ENCODE measurements at regions not wholly inside any gene's neighbourhood (a gene's known extent, or its start where the extent isn't known, plus 50 kb on each side); places are given as distances from the start of the nearest gene placed in this dataset.

- no peak for TF ChIP-seq CTCF (IDR thresholded peaks at IDR 0.05; ENCODE audit: low read depth, low read length, missing control alignments)
- no peak overlapping the region for H3K4me3 ChIP-seq (ENCODE audit: low read depth, low read length)
- DNase-seq (ENCODE audit: low read depth): no peak
Observed at GRCh38 chr20:59391975-59392374, 91.6 kb downstream of the EDN3 start.

GRCh38 chr20:59392736-59393135 is 92.3 kb downstream of the EDN3 start:
- no peak for TF ChIP-seq CTCF (IDR thresholded peaks at IDR 0.05; ENCODE audit: low read depth, low read length, missing control alignments)
- no peak overlapping the region for H3K4me3 ChIP-seq (ENCODE audit: low read depth, low read length)
- no peak for DNase-seq (ENCODE audit: low read depth)

GRCh38 chr20:59393142-59393541 is 92.7 kb downstream of the EDN3 start:
- TF ChIP-seq CTCF (IDR thresholded peaks at IDR 0.05; ENCODE audit: low read depth, low read length, missing control alignments): no peak
- no peak overlapping the region for H3K4me3 ChIP-seq (ENCODE audit: low read depth, low read length)
- no peak for DNase-seq (ENCODE audit: low read depth)

- no peak for DNase-seq (ENCODE audit: low read depth)
- no peak overlapping the region for H3K4me3 ChIP-seq (ENCODE audit: low read depth, low read length)
- TF ChIP-seq CTCF (IDR thresholded peaks at IDR 0.05; ENCODE audit: low read depth, low read length, missing control alignments): no peak
Observed at GRCh38 chr20:59395729-59396128, 95.3 kb downstream of the EDN3 start.

GRCh38 chr20:59398537-59399205 is 98.3 kb downstream of the EDN3 start:
- TF ChIP-seq CTCF (IDR thresholded peaks at IDR 0.05; ENCODE audit: low read depth, low read length, missing control alignments): no peak
- DNase-seq (ENCODE audit: low read depth): no peak
- no peak overlapping the region for H3K4me3 ChIP-seq (ENCODE audit: low read depth, low read length)

GRCh38 chr20:59399426-59400099 is 99.2 kb downstream of the EDN3 start:
- DNase-seq (ENCODE audit: low read depth): no peak
- H3K4me3 ChIP-seq (ENCODE audit: low read depth, low read length): no peak overlapping the region
- TF ChIP-seq CTCF (IDR thresholded peaks at IDR 0.05; ENCODE audit: low read depth, low read length, missing control alignments): no peak

- no peak for DNase-seq (ENCODE audit: low read depth)
- no peak overlapping the region for H3K4me3 ChIP-seq (ENCODE audit: low read depth, low read length)
- TF ChIP-seq CTCF (IDR thresholded peaks at IDR 0.05; ENCODE audit: low read depth, low read length, missing control alignments): no peak
Observed at GRCh38 chr20:59400708-59401107, 100.3 kb downstream of the EDN3 start.
